IPS DF 4.7 (cell line): ENCODE measurements at regions not wholly inside any gene's neighbourhood (a gene's known extent, or its start where the extent isn't known, plus 50 kb on each side); places are given as distances from the start of the nearest gene placed in this dataset.

Experiments
- DNase-seq: peaks from one replicate; pipeline ENCODE4 v3.0.0-alpha.2; 2013; ENCODE audit warnings: low spot score; ENCODE audit errors: extremely low read depth

DNA sequence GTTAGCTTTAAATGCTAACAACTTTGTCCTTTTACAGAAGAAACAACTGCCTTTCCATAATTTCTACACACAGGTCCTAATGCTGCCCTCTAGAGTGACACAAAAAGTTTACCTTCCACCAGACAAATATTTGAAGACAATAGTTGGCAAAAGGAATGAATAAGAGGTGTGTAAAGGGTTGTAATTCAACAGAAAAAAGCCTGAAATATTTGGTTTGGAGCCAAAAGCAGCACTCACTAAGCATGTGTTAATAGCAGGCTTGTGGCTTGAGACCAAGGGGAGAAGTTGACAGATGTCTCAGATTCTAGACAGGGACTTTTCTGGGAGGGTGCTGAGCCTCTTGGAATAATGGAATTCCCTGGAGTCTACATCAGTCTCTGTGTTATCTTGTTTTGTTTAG lies 156.2 kb upstream of the GALNT17 start:
- no peak for DNase-seq

DNA sequence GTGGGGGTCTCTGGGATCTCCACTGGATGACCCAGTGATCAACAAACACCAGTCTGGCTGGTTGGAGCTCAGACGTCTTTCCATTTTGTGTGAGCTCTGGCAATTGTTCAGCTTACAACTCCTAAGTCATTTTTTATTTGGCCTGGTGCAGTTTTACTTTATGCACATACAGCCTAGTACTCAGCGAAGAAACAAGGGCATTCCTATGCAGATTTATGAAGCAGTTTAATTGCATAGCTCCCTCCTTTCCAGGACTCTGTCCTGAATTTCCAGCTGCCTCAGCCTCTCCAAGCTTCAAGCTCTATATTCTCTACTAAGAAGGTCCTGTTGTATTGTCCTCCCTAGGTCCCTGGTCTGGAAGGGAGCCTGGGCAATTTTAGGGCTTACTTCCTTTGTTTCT lies 145.6 kb upstream of the GALNT17 start:
- no peak for DNase-seq

DNA sequence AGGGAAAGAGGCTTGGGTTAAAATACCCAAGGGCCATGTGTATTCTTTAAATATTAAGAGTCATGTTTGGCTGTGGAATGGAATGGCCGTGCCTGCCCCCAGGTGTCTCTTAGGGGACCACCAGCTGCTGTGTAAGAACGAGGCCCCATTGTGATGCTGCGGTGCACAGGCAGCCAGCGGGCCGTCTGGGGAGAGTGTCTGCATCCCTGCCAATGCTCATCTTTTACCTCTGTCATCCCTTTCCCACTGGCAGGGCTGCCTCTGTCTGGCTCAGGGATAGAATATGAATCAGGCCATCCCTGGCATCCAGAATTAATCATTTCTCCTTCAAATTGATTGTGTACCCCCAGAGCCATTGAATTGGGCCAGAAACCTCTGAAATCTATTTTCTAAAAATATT lies 137.8 kb upstream of the GALNT17 start:
- no peak for DNase-seq

DNA sequence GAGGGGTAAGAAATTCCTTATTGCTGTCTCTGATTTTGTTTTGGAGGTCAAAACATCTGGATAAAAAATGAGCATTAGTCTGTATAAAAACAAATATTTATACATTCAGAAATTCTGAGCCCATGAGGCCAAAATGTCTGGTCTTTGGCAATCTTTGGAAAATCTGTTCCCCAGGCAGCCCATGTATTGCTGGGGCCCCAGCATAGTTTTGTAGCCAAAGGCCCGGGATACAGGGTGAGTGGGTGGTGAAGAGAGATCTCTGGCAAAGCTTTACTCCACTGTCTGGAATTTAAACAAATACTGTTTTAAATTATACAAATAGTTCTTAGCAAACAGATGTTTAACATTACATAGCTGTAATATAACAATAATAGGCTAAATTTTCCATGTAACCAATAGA lies 134.7 kb upstream of the GALNT17 start:
- no peak for DNase-seq

DNA sequence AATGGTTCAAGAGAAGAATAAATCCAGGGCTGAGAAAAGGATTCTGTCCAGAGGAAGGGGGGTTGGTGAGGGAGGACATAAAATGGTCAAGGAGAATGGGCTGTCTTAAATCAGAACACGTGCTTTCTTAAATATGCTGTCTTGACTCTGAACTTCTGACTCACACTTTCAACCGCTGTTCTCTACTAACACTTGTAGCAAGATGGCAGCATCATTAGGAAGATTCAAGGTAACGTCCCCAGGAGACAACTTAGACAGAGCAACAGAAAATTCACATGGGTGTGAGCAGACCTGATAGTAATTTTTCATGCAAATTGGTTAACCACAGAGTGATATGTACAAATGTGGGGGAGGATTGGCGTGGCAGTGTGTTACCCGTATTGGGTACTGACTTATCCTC lies 126.8 kb upstream of the GALNT17 start:
- DNase-seq: no peak

DNA sequence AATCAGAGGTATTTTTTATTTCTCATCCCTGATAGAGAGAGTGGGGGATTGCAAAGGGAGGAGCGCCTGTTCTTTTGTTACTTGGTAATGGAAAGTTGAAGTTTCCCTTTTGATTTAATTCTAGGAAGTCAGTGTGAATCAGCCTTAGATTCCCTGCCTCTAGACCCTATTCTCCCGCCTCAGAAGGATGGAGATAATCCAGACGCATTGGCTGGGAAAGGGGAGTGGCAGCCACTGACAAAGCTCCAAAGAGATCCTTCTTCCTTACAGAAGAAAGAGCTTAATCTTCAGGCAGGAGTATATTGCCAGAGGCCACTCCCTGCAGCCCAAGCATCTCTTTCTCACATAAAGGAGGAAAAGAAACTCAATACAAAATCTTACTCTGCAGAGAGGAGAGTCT lies 122.3 kb upstream of the GALNT17 start:
- no peak for DNase-seq

DNA sequence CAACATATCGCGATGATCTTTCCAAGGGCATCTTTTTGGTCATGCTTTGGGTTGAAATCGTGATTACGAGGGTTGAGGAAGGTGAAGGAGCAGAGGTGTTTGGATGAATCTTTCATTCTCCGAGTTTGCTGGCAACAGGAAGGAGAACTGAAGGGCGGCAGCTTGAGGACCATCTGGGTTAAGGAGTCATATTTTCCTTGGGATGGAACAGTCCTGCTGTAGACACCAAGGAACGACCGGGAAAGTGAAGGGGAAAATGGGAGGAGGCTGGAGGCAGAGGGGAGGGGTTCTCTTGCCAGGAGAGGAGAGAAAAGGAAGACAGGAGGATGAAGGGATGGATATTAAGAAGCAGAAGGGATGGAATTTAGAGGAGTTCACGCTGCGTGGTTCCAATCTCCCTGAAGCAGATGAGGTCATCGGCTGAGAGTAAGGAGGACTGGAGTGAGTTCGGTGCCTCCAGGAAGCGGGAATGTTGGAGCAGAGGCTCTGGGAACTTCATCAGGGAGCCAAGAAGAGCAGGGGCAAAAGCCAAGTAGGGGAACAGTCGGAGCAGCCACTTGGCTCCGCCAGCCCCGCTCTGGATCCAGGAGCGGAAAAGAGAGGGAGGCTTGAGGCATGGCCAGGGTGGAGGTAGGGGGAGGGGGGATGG lies 116.6 kb upstream of the GALNT17 start:
- DNase-seq: no peak

DNA sequence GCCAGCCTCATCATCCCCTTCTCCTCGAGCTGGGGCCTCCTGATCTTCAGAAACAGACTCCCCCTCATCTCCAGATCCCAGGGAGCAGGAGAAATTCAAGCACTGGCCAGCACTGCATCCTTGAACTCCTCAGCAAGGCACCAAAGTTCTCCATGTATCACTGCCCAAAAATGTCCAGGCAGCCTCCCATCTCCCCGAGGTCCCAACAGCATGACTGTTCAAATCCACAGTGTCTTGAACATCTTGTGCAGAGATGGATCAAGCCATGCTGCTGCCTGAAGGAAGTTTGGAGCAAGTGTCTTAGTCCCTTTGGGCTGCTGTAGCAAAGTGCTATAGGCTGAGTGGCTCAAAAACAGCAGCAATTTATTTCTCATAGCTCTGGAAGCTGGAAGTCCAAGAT lies 115.5 kb upstream of the GALNT17 start:
- no peak for DNase-seq

DNA sequence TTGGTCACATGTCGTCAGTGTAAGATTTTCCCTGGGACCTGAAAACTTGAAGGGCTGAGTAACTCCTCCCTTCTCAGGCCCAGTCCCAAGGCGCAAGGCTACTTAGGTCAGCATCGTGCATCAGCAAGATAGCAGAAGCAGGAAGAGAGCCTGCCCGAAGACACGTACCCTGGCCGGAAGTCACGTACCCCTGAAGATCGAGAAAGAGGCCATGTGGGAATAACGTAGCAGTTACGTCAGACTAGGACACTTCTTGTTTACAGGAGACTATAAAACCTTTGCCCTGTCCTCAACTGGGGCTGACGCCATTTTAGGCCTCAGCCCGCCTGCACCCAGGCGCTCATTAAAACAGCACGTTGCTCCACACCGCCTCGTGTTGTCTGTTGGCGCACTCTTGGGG lies 114.3 kb upstream of the GALNT17 start:
- DNase-seq: no peak

DNA sequence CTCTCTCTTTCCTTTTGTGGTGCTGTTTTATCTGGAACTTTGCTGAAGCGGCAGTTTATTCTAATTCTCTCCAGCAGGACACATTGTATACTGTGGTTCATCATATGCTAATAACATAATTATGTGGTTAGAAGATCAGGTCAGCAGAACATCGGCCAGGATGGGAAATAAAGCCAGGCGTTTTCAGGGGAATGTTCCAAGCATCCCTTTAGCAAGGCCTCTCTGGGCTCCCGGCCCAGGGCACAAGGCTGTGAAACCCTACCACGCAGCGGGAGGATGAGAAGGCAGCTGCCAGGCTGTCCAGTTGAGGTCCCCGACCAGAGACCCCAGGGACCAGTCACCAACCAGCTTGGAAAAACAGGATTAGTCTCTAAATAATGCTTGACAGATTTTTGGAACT lies 112.2 kb upstream of the GALNT17 start:
- no peak for DNase-seq

DNA sequence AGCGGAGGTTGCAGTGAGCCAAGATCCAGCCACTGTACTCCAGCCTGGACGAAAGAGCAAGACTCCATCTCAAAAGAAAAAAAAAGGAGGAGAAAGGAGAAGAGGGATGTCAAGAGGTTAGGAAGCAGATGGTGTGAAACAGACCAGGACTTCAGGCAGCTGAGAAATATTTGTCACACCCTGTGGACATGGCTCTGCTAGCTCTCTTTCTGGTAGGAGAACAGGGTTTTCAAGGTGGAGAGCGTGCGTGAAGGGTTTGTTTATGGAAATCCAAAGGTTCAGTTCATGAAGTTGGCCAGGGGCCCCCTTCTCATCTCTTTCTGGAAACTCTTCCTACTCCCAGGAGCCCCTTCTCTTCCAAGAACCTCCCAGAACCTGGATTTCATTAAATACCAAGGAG lies 110.8 kb upstream of the GALNT17 start:
- DNase-seq: no peak

DNA sequence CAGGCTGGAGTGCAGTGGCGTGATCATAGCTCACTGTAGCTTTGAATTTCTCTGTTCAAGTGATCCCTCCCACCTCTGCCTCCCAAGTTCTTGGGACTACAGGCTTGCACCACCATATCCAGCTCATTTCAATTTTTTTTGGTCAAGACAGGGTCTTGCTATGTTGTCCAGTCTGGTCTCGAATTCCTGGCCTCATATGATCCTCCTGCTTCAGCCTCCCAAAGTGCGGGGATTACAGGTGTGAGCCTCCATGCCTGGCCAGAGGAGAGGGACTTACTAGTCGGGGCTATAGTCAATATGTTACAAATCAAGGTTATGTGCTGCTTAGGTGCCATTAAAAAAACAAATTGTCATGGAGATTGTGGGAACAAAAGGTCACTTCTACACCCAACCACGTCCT lies 105.3 kb upstream of the GALNT17 start:
- DNase-seq: no peak

DNA sequence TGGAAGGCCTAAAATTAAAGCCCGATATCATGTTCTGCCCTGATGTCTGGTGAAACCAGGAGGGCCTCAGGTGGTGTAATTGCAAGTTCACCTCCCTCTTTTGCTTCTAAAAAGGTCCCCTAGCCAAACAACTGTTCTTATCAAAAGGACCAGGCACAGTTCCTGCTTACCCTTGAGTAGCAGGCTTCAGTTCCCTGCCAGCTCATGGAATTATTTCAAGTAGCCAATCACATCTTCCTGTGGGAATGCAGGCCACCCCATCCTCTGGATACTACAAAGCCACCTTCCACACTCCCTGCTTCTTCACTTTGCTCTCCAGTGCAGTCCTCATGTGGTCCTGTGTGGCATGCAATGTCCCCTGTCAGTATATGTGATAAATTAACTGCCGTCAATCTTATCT lies 97.7 kb upstream of the GALNT17 start:
- no peak for DNase-seq

DNA sequence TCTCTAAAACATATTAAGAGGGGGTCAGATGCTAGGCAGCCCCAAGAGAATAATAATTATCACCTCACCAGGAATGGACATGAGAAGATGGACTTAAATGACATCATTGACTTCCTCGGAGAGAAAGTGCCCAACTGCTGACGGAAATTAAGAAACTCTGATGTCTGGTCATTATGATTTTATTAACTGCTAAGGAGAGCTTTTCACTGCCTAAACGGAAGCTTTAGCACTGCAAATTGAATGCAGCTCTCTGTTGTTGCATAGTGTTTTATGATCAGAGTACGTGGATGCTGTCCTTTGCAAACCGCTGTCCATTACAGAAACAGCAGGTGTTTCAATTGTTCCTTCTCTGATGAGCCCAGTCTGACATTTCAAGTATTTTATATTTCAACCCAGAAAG lies 89.4 kb upstream of the GALNT17 start:
- no peak for DNase-seq

DNA sequence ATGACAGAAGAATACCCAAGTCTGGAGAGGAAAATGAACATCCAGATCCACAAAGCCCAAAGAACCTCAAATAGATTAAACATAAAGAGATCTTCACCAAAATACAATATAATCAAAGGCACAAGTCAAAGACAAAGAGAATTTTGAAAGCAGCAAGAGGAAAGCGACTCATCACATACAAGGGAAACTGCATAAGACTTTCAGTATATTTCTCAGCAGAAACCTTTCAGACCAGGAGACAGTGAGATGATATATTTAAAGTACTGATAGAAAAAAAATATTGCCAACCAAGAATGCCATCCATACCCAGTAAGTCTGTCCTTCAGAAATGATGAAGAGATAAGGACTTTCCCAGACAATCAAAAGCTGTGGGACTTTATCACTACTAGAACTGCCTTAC lies 81.5 kb upstream of the GALNT17 start:
- no peak for DNase-seq

DNA sequence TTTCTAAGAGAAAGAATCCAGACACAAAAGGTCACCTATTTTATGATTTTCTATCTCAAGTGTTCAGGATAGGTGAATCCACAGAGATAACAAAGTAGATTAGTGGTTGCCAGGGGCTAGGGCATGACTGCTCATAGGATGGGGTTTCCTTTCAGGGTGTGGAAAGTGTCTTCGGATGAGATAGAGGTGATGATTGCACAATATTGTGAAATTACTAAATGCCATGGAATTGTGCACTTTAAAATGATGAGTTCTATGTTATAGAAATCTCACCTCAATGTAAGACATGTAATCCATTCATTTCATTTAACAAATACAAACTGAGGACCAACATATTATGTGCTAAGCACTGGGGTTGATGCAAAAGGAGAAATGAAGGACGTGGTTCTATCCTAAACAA lies 76.4 kb upstream of the GALNT17 start:
- DNase-seq: no peak

DNA sequence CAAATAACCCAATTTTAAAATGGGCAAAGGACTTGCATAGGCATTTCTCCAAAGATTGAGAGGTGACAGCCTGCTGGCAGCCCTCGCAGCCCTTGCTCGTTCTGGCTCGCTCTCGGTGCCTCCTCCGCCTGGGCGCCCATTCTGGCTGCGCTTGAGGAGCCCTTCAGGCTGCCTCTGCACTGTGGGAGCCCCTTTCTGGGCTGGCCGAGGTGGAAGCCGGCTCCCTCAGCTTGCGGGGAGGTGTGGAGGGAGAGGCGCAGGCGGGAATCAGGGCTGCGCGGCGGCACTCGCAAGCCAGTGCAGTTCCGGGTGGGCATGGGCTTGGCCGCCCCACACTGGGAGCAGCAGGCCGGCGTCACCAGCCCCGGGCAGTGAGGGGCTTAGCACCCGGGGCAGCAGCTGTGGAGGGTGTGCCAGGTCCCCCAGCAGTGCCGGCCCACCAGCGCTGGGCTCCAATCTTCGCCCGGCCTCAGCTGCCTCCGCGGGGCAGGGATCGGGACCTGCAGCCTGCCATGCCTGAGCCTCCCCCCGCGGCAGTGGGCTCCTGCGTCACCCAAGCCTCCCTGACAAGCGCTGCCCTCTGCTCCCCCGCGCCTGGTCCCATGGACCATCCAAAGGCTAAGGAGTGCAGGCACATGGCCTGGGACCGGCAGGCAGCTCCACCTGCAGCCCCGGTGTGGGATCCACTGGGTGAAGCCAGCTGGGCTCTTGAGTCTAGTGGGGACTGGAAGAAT lies 54.0 kb upstream of the GALNT17 start:
- no peak for DNase-seq
